Osteoblast (primary cell): ENCODE measurements at regions not wholly inside any gene's neighbourhood (a gene's known extent, or its start where the extent isn't known, plus 50 kb on each side); places are given as distances from the start of the nearest gene placed in this dataset.

Experiments
- DNase-seq: peaks from one replicate; pipeline ENCODE4 v3.0.0; 2011; ENCODE audit warnings: low spot score, mixed read lengths; ENCODE audit not compliant: insufficient read length; ENCODE audit errors: missing footprints
- H2AFZ ChIP-seq: 2 replicates; pipeline ENCODE4 v1.6.0; 2011; ENCODE audit warnings: mild to moderate bottlenecking, low read length
- H3K27ac ChIP-seq: 2 replicates; pipeline ENCODE4 v1.5.1; 2011; ENCODE audit warnings: mild to moderate bottlenecking, low read depth, low read length, moderate library complexity
- H3K27me3 ChIP-seq: 2 replicates; pipeline ENCODE4 v1.6.0; 2012; ENCODE audit warnings: mild to moderate bottlenecking, control low read depth, inconsistent platforms, low read length, moderate library complexity; ENCODE audit not compliant: insufficient read depth
- H3K36me3 ChIP-seq: 2 replicates; pipeline ENCODE4 v1.5.1; 2011; ENCODE audit warnings: mild to moderate bottlenecking, low read length, control low read depth, moderate library complexity; ENCODE audit not compliant: insufficient read depth
- H3K4me1 ChIP-seq: 2 replicates; pipeline ENCODE4 v1.5.1; 2011; ENCODE audit warnings: mild to moderate bottlenecking, low read length, control low read depth, moderate library complexity; ENCODE audit not compliant: insufficient read depth
- H3K4me2 ChIP-seq: 2 replicates; pipeline ENCODE4 v1.6.0; 2011; ENCODE audit warnings: mild to moderate bottlenecking, low read length; ENCODE audit not compliant: insufficient read depth
- H3K4me3 ChIP-seq: fragments of 200-600 bp; sonication (generic); 3 replicates; pipeline ENCODE4 v1.5.1; 2012; ENCODE audit warnings: mild to moderate bottlenecking, low read length, inconsistent platforms; ENCODE audit not compliant: insufficient read depth
- H3K79me2 ChIP-seq: 2 replicates; pipeline ENCODE4 v1.6.0; 2012; ENCODE audit warnings: mild to moderate bottlenecking, low read length, control low read depth, inconsistent platforms; ENCODE audit not compliant: insufficient read depth
- H3K9me3 ChIP-seq: 2 replicates; pipeline ENCODE4 v1.5.1; 2011; ENCODE audit warnings: low read depth, low read length, control low read depth
- H4K20me1 ChIP-seq: 2 replicates; pipeline ENCODE4 v1.6.0; 2012; ENCODE audit warnings: mild to moderate bottlenecking, low read length, control low read depth; ENCODE audit not compliant: insufficient read depth
- CTCF ChIP-seq: IDR thresholded peaks from 2 replicates; pipeline ENCODE4 v1.5.1; 2011; ENCODE audit warnings: mild to moderate bottlenecking, low read depth, low read length, moderate library complexity; ENCODE audit errors: extremely low read depth

GRCh38 chr22:49161002-49161850 lies 666.4 kb downstream of the BRD1 start:
- H3K36me3 ChIP-seq: no peaks in the 10 kb centered on the region
- no peaks in the 10 kb centered on the region for H3K79me2 ChIP-seq
- H3K27me3 ChIP-seq: no peaks in the 10 kb centered on the region
- H3K4me3 ChIP-seq: no peak overlapping the region
- no peak overlapping the region for H2AFZ ChIP-seq
- TF ChIP-seq CTCF: no peak
- no peak overlapping the region for H3K27ac ChIP-seq
- no peaks in the 10 kb centered on the region for H3K4me1 ChIP-seq
- peak; percentile 66 for DNase-seq
- H3K9me3 ChIP-seq: no peaks in the 10 kb centered on the region
- no peaks in the 10 kb centered on the region for H4K20me1 ChIP-seq
- no peak overlapping the region for H3K4me2 ChIP-seq

- H3K4me2 ChIP-seq: no peak overlapping the region
- no peak for TF ChIP-seq CTCF
Observed at GRCh38 chr22:49160261-49161001, 667.2 kb downstream of the BRD1 start.

GRCh38 chr22:49159711-49160110 lies 668.0 kb downstream of the BRD1 start:
- H3K4me3 ChIP-seq: no peak overlapping the region
- H4K20me1 ChIP-seq: no peaks in the 10 kb centered on the region
- DNase-seq: no peak
- no peak overlapping the region for H2AFZ ChIP-seq
- no peak overlapping the region for H3K27ac ChIP-seq
- H3K9me3 ChIP-seq: no peaks in the 10 kb centered on the region
- no peaks in the 10 kb centered on the region for H3K4me1 ChIP-seq
- H3K36me3 ChIP-seq: no peaks in the 10 kb centered on the region
- no peaks in the 10 kb centered on the region for H3K27me3 ChIP-seq
- TF ChIP-seq CTCF: no peak
- no peak overlapping the region for H3K4me2 ChIP-seq
- H3K79me2 ChIP-seq: no peaks in the 10 kb centered on the region

More at GRCh38 chr22:49160261-49161001, 667.2 kb downstream of the BRD1 start:
- Histone ChIP-seq H3K27me3 (no peaks in the 10 kb centered on the region), H3K79me2 (no peaks in the 10 kb centered on the region), H3K27ac (no peak overlapping the region), H4K20me1 (no peaks in the 10 kb centered on the region), H2AFZ (no peak overlapping the region), H3K36me3 (no peaks in the 10 kb centered on the region), H3K4me1 (no peaks in the 10 kb centered on the region), H3K4me3 (no peak overlapping the region), H3K9me3 (no peaks in the 10 kb centered on the region)
- DNase-seq: peak; percentile 9
